NCI-H345 treated with DMSO at 0.1 percent for 48 hours (cell line): ENCODE measurements at regions not wholly inside any gene's neighbourhood (a gene's known extent, or its start where the extent isn't known, plus 50 kb on each side); places are given as distances from the start of the nearest gene placed in this dataset.

ENCODE experiments used
- DNase-seq: peaks from one replicate; lab custom pipeline; 2025; ENCODE audit not compliant: unreplicated experiment; lab: John Stamatoyannopoulos, UW

- no peak for DNase-seq
Observed at GRCh38 chr1:29687166-29687565, 450.8 kb downstream of the PTPRU start.

DNA sequence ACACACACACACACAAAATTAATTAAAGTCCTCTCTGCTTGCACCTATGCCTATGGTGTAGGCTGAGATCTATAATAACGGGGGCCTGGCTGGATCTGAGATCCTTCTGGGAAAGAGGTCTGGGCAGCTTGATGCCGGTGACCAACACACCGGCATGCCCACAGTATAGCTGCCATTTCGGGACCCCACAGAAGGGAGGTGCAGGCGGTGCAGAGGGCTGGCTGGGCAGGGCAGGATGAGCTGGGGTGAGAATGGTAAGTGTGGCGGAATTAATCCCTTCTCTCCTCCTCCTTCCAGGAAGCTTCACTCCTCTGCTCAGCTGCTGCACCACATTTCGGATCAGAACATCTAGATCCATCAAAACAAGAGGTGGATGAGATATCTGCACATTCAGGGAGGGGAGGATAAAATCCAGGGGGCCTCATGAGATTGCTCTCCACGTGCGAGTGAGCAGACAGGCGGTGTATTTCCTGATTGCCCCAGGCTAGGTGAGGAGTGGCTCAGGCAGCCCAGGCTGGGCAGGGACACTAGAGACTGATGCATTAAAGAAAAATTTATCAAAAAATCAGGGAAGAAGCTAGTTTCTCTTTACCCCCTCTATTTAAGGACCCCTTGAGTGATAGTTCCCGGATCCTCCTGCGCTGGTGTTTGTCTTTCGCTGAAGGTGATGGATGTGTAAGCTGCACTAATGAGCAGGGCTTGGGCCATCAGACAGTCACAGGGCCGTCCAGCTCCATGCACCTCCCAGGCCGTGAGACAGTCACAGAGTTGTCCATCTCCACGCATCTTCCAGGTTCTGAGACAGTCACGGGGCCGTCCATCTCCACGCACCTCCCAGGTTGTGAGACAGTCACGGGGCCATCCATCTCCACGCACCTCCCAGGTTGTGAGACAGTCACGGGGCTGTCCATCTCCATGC, 449.9 kb downstream of the PTPRU start:
- no peak for DNase-seq

DNA sequence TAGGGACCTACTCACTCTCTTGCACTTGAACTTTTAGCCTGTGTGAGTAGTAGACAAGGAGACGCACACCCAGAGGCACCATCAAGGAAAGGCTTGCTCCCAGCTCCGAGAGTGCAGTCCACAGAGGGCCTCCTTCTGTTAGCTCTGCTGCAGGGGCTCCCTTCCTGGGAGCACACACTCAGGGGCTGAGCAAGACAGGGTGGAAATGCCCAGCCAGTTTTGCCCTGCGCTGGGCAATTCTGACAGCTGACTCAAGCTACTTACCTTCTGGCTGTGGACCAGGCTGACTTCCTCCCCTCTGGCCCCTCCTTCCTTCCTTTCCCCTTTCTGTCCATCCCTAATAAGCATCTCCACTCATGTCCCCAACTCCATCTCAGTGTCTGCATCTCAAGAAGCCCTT, 449.1 kb downstream of the PTPRU start:
- no peak for DNase-seq

DNA sequence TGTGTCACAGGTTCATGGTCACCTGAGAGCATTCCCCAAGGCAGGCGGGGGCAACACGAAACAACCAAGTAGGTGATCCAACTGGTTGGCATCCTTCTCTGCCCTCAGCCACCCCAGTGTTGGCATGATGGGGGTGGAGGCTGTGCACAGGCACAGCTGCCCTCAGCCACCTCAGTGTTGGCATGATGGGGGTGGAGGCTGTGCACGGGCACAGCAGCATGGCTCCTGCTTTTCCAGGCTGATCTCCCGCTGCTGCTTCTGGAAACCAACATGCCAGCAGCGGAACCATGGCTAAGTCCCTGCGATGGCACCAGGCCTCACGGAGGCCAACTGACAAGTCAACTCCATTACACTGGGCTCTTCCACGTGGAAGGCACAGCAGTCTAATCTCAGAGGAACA, 447.8 kb downstream of the PTPRU start:
- DNase-seq = no peak

DNA sequence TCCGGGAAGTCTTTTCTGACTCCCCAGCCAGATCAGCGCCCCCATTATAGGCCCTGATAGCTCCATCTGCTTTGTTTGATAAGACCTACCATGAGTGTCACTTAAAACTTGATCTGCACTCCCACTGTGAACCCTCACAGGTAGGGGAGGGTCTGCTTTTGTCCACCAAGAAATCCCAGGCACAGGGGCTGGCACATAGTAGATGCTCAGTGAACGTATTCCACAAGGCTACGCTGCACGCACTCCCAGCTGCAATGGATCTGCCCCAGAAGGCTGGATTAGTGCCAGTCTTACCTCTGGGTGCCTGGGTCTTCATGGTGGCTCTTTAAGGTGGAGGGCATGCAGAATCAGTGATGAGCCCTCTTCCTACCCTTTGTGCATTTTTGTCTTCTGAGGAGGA, 447.1 kb downstream of the PTPRU start:
- no peak for DNase-seq

DNA sequence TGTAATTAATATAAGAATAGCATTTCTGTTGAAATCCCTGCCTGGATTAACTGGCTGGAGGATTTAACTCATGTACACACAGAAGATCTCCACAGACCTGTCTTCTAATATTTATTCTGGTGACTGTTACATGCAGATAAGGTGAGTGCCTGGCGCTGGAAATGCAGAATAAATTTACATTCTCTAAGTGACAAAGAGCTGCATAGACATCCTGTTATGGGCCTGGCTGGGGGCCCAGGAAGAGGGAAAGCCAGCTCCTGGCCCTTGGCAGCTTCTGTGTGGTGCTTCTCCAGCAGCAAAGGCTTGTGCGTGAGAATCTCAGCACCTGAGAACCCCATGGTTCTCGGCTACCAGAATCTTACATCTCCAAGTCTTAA, 446.6 kb downstream of the PTPRU start:
- peak; percentile 7 for DNase-seq

DNA sequence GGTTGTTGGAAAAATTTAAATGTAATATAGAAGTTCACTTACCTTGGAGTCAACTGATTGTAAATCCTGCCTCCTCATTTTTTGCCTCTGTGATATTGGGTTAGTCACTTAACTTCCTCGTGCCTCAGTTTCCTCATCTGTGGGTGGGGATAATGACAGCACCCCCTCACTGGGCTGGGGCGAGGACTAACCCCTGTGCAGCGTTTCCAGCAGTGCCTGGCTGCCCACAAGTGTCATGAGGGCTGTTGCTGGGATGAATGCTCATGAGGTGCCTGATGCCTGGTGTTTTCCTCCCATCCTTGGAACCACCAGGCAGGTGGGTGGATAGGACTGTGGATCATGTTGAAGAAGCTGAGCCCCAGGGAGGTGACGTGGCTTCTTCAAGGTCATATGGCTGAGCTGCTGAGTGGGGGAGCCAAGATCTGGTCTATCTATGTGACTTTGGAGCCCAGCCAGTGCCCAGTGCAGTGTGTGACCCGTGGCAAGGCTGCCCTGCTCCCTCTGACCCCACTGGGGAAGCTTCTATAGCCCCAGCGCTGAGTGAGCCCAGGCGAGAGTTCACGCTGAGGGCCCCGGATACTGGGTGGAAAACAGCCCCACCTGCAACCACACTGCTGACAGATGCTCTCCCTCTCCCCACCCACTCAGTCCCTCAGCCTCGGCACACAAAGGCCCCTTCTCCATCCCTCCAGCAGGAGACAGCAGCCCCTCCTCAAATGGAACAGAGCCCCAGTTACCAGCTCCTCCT, 446.0 kb downstream of the PTPRU start:
- DNase-seq = no peak

DNA sequence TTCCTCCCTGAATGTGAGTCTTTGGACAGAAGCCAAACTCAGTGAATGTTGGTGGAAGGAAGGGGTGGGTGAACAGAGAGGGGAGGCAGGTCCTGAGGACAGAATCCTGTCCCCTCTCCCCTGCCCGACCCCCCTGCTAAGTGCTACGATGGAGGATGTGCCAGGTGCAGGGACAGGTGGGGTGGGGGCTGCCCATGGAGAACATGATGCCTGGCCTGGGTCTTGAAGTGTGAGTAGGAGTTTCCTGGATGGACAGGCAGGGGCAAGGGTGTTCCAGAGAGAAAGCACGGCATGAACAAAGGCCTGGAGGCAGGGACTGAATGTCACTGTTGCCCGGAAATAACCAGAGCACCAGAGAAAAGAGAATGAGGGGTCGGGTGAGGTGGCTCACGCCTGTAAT, 445.1 kb downstream of the PTPRU start:
- peak; percentile 10 for DNase-seq

- DNase-seq = no peak
Observed at GRCh38 chr1:29679828-29680558, 443.7 kb downstream of the PTPRU start.

GRCh38 chr1:29679316-29679715, 443.0 kb downstream of the PTPRU start:
- DNase-seq = no peak

GRCh38 chr1:29677028-29678024, 441.0 kb downstream of the PTPRU start:
- DNase-seq = no peak

DNA sequence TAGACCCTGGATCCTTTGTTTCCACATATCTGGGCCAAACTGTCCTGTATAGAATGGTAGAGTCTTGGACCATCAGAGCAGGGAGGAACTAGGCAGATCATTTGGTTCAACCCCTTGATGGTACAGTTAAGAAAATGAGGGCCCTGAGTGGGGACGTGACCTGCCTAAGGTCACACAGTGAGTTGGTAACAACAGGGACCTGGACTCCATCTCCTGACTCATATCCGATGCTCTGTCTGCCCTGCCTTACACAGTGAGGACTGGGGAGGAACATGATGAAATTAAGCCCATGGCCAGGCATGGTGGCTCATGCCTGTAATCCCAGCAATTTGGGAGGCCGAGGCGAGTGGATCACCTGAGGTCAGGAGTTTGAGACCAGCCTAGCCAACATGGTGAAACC, 440.2 kb downstream of the PTPRU start:
- no peak for DNase-seq

DNA sequence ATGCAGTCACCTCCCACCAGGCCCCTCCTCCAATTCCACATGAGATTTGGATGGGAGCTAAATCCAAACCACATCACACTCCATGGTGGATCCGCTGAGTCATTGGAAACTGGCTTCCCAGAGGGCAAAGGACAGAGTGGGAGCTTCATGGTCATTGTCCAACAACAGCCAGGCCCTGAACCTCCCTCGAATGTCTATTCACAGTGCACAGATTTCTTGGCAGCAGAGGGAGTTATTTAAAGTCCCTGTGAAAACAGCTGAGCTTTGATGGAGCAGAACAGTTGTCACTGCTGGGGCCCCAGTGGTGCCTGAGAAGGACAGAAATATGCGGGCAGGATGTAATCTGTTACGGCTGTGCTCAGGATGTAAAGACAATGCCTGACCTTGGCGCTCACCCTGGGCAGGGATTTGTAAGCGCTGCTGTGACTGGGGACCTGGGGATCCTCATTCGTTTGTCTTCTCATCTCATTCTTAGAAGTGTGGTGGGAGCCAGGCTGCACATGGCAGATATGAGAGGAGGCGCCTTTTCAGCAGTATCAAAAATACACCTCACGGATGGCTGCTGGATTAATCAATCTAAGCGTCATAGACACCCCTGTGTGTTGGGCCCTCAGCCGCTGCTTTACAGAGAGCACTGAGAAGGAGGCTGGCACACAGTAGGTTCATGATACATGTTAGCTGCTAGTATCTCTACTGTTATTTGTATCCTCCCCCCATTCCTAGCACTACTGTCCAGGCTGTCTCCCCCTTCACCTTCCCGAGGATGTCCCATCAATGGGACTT, 439.4 kb downstream of the PTPRU start:
- DNase-seq = no peak

GRCh38 chr1:29674627-29675326, 438.5 kb downstream of the PTPRU start:
- DNase-seq = no peak

DNA sequence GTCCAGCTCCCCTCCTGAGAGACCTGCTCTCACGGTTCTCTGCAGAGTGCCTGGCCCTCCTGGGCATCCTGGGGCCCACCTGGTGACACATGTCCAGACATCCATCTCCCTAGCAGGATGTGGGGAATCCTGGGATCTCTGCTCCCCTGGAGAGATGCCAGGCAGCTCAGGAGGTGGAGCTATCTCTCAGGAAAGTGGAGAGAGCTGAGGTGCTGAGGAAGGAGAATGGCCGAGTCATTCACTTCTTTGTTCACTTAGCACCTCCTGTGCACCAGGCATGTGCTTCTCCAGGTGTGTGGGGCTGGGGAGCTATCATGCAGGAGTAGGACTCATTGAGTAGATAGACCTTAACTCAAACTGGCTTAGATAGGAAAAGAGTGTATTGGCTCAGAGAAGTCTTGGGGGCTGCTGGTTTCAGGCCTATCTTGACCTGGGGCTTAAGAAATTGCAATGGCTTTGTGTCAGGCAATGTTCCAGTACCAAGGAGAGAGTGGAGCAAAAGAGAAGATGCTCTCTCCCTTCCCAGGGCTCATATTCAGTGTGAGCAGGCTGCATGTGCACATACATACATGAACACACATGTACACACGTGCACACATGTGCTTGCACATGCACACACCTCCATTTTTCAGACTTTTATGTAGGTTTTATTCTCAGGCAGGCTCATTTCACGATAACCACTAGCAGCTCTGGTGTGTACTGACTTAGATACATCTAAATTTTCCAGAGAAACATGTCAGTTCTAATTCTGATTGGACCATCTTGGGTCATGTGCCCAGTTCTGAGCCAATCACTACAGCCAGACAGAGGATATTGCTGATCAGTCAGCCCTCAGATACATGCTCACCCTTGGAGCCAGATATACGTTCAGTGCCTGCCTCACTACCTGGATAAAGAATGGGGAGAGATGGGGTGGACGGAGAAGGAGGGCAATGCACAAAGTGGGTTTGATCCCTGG, 437.6 kb downstream of the PTPRU start:
- no peak for DNase-seq

DNA sequence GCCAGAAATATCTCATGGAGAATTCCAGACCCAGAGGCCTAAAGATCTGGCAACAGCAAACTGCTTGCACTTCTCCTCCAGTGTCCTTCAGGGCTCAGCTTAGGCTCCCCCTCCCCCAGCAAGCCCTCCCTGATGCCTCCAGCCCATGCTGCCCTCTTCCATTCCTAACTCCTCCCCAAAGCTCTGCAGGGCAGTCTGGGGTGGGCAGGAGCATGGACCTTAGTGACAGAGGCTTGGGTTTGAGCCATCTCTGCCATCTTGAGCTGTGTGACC, 436.8 kb downstream of the PTPRU start:
- DNase-seq = no peak

- no peak for DNase-seq
Observed at GRCh38 chr1:29672416-29673227, 436.3 kb downstream of the PTPRU start.
